ENCODE measurements at regions not wholly inside any gene's neighbourhood (a gene's known extent, or its start where the extent isn't known, plus 50 kb on each side); places are given as distances from the start of the nearest gene placed in this dataset.
"Not testable (repeated sequence)": the region's sequence is repeated elsewhere in the genome, so short reads cannot be mapped to it uniquely, and the experiment has no call there.

- no peak for DNase-seq (ENCODE audit: low spot score)
Observed at GRCh38 chrX:27404366-27404765, 58.8 kb downstream of the PPP4R3C start.

GRCh38 chrX:27399146-27399456 is 64.0 kb downstream of the PPP4R3C start:
- DNase-seq (ENCODE audit: low spot score), result no peak

- DNase-seq (ENCODE audit: low spot score), result no peak
Observed at GRCh38 chrX:27391623-27392022, 71.5 kb downstream of the PPP4R3C start.

- no peak for DNase-seq (ENCODE audit: low spot score)
Observed at GRCh38 chrX:27381419-27381818, 81.7 kb downstream of the PPP4R3C start.

GRCh38 chrX:27380163-27380845 is 82.8 kb downstream of the PPP4R3C start:
- DNase-seq (ENCODE audit: low spot score), result no peak

- no peak for DNase-seq (ENCODE audit: low spot score)
Observed at GRCh38 chrX:27354021-27354420, 109.1 kb downstream of the PPP4R3C start.

- no peak for DNase-seq (ENCODE audit: low spot score)
Observed at GRCh38 chrX:27350476-27350875, 112.7 kb downstream of the PPP4R3C start.

- peak; percentile 10 for DNase-seq (ENCODE audit: low spot score)
Observed at GRCh38 chrX:27336466-27337091, 126.6 kb downstream of the PPP4R3C start.

GRCh38 chrX:27321632-27322031 is 141.5 kb downstream of the PPP4R3C start:
- DNase-seq (ENCODE audit: low spot score), result no peak

GRCh38 chrX:27309406-27309805 is 153.7 kb downstream of the PPP4R3C start:
- DNase-seq (ENCODE audit: low spot score), result no peak

- DNase-seq (ENCODE audit: low spot score), result no peak
Observed at GRCh38 chrX:27307546-27307945, 155.6 kb downstream of the PPP4R3C start.

GRCh38 chrX:27292552-27292951 is 170.6 kb downstream of the PPP4R3C start:
- not testable (repeated sequence) for DNase-seq (ENCODE audit: low spot score)

GRCh38 chrX:27276751-27277150 is 186.4 kb downstream of the PPP4R3C start:
- no peak for DNase-seq (ENCODE audit: low spot score)

GRCh38 chrX:27254656-27255055 is 208.5 kb downstream of the PPP4R3C start:
- no peak for DNase-seq (ENCODE audit: low spot score)

- DNase-seq (ENCODE audit: low spot score), result no peak
Observed at GRCh38 chrX:27251369-27251768, 211.8 kb downstream of the PPP4R3C start.

GRCh38 chrX:27242581-27242980 is 220.6 kb downstream of the PPP4R3C start:
- no peak for DNase-seq (ENCODE audit: low spot score)

- no peak for DNase-seq (ENCODE audit: low spot score)
Observed at GRCh38 chrX:27241981-27242380, 221.2 kb downstream of the PPP4R3C start.

GRCh38 chrX:27240042-27240441 is 223.1 kb downstream of the PPP4R3C start:
- not testable (repeated sequence) for DNase-seq (ENCODE audit: low spot score)

GRCh38 chrX:27236681-27237080 is 226.5 kb downstream of the PPP4R3C start:
- DNase-seq (ENCODE audit: low spot score), result no peak

GRCh38 chrX:27229721-27230120 is 233.4 kb downstream of the PPP4R3C start:
- DNase-seq (ENCODE audit: low spot score), result no peak

- no peak for DNase-seq (ENCODE audit: low spot score)
Observed at GRCh38 chrX:27222661-27223060, 240.5 kb downstream of the PPP4R3C start.

GRCh38 chrX:27186671-27187070 is 276.5 kb downstream of the PPP4R3C start:
- DNase-seq (ENCODE audit: low spot score), result peak; percentile 33

GRCh38 chrX:27163236-27163635 is 299.9 kb downstream of the PPP4R3C start:
- no peak for DNase-seq (ENCODE audit: low spot score)

- no peak for DNase-seq (ENCODE audit: low spot score)
Observed at GRCh38 chrX:27162496-27162895, 300.6 kb downstream of the PPP4R3C start.
